ENCODE measurements at regions not wholly inside any gene's neighbourhood (a gene's known extent, or its start where the extent isn't known, plus 50 kb on each side); places are given as distances from the start of the nearest gene placed in this dataset.

DNA sequence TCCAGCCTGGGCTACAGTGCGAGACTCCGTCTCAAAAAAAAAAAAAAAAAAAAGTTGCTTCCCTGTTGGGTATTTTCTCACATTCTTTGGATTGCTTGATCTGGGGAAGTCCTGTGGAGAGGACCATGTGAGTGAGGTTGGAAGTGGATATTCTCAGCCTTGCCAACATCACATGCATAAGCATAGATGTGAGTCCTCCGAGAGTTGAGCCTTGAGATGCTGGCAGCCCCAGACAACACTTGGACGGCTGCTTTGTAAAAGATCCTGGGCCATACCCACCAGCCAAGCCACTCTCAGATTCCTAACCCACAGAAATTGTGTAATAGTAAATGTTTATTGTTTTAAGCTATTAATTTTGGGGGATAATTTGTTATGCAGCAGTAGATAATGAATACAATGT lies 1570.0 kb upstream of the GOT2 start:
- Mint-ChIP-seq H3K27me3 (ENCODE audit: insufficient read depth) (no peaks in the 10 kb centered on the region), H3K4me3 (no peak overlapping the region), H3K27ac (no peak overlapping the region), H3K4me1 (ENCODE audit: low read depth) (no peaks in the 10 kb centered on the region), H3K36me3 (ENCODE audit: low read depth) (no peaks in the 10 kb centered on the region), H3K9me3 (peaks cover 9% of the 10 kb centered on the region)
- intact Hi-C loops (cut with micrococcal nuclease): no loop called here
- DNase-seq (ENCODE audit: low spot score): no peak

DNA sequence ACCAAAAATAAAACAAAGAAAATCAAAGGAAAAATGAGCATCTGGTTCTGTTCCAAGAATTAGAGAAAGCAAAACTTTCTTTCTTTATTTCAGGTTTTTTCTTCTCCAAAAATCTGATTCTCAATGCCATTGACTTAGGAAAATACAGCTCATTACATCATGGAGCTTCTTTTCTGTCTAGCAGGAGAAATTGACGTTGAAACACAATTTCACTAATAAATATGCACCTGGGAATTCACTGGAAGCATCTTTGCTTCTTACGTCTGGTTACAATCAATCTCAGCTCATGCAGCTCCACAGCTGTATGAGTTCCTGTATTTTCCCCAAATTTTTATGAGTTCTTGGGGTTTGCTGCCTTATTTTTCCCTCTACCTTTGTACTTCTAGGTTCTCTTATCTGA lies 1568.6 kb upstream of the GOT2 start:
- no peaks in the 10 kb centered on the region for H3K4me1 Mint-ChIP-seq (ENCODE audit: low read depth)
- H3K4me3 Mint-ChIP-seq: no peak overlapping the region
- DNase-seq (ENCODE audit: low spot score): no peak
- no peak overlapping the region for H3K27ac Mint-ChIP-seq
- intact Hi-C loops (cut with micrococcal nuclease): no loop called here
- H3K36me3 Mint-ChIP-seq (ENCODE audit: low read depth): no peaks in the 10 kb centered on the region
- H3K9me3 Mint-ChIP-seq: peaks cover 9% of the 10 kb centered on the region
- H3K27me3 Mint-ChIP-seq (ENCODE audit: insufficient read depth): no peaks in the 10 kb centered on the region

DNA sequence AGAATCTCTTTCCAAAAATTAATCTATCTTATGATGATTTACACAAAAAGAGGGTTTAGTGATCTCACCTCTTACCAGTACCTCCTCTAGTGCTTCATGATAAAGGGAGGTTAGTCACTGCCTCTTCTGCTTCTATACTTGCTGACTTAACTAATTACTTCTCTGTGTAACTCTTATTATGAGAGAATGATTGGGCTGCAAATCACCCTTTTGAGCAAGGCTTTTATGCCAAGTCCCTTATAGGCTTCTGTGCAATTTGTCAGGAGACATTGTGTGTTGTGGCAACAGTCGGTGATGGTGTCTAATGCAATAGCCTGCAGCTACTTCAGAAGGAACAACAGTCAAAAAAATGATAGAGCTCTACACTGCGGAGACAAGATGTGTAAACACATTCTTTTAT lies 1568.1 kb upstream of the GOT2 start:
- no peaks in the 10 kb centered on the region for H3K27me3 Mint-ChIP-seq (ENCODE audit: insufficient read depth)
- no peaks in the 10 kb centered on the region for H3K36me3 Mint-ChIP-seq (ENCODE audit: low read depth)
- no peak for DNase-seq (ENCODE audit: low spot score)
- no peak overlapping the region for H3K27ac Mint-ChIP-seq
- no peak overlapping the region for H3K4me3 Mint-ChIP-seq
- peaks cover 9% of the 10 kb centered on the region for H3K9me3 Mint-ChIP-seq
- intact Hi-C loops (cut with micrococcal nuclease): no loop called here
- no peaks in the 10 kb centered on the region for H3K4me1 Mint-ChIP-seq (ENCODE audit: low read depth)

DNA sequence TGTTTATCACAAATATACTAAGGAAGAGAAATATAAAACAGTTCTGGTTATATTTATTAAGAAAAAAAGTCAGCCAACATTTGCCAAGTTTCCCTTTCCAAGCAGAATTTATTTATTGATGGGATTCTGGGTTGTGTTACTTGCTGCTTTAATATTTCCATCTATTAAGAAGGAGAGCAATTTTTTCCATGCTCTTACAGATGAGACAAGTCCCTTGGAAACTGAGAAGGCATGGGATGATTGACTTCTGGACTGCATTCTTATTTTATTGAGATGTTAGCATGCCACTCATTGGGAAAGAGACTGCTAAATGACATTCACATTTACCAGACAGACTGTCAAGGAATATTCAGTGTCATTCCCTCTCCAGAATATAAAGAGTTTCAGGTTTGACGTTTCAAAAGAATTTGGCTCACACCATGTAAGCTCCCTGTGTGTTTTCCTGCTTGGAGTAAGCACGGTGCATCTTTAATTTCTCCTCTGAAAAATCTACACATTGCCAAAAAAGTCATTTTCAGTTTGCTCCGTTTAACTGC lies 1565.2 kb upstream of the GOT2 start:
- no peaks in the 10 kb centered on the region for H3K4me1 Mint-ChIP-seq (ENCODE audit: low read depth)
- no peak for DNase-seq (ENCODE audit: low spot score)
- no peak overlapping the region for H3K27ac Mint-ChIP-seq
- H3K4me3 Mint-ChIP-seq: no peak overlapping the region
- intact Hi-C loops (cut with micrococcal nuclease): no loop called here
- H3K36me3 Mint-ChIP-seq (ENCODE audit: low read depth): no peaks in the 10 kb centered on the region
- peaks cover 6% of the 10 kb centered on the region for H3K9me3 Mint-ChIP-seq
- no peaks in the 10 kb centered on the region for H3K27me3 Mint-ChIP-seq (ENCODE audit: insufficient read depth)

DNA sequence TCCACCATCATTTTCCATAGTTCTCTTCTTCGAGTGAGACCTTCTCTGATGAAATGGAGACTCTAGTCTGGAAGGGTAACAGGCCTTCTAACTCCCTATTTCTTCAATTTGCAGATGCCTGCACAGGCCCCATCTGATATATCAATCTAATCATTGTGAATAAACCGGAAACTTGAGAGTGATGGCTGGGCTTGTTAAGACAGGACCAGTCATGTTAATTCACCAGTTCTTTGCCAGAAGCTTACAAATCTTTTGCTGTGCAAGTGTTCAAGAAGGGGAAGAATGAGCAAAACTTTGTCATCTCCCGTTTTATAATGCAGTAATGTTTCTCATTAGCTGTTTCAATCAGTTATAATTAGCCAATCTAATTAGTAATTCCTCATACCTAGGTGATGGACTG lies 1561.3 kb upstream of the GOT2 start:
- Mint-ChIP-seq H3K9me3 (no peaks in the 10 kb centered on the region), H3K4me1 (ENCODE audit: low read depth) (no peaks in the 10 kb centered on the region), H3K27me3 (ENCODE audit: insufficient read depth) (no peaks in the 10 kb centered on the region), H3K27ac (no peak overlapping the region), H3K36me3 (ENCODE audit: low read depth) (no peaks in the 10 kb centered on the region), H3K4me3 (no peak overlapping the region)
- no peak for DNase-seq (ENCODE audit: low spot score)
- intact Hi-C loops (cut with micrococcal nuclease): no loop called here

DNA sequence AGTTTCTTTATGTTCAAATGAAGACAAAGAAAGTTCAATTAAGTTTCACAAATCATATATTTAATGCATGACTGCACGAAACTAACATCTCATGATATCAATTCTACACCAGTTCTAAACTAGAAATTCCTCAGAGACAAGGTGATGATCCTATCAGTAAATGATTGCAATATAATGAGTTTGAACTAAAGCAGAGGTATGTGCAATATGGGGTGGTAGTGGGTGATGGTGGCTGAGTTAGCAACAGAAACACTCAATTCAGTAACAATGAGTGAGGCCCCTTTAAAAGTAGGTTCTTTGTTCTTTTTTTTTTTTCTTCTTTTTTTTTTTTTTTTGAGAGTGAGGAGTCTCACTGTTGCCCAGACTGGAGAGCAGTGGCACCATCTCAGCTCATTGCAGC lies 1551.7 kb upstream of the GOT2 start:
- no peak overlapping the region for H3K4me3 Mint-ChIP-seq
- no peaks in the 10 kb centered on the region for H3K27me3 Mint-ChIP-seq (ENCODE audit: insufficient read depth)
- no peaks in the 10 kb centered on the region for H3K9me3 Mint-ChIP-seq
- H3K27ac Mint-ChIP-seq: no peak overlapping the region
- no peaks in the 10 kb centered on the region for H3K4me1 Mint-ChIP-seq (ENCODE audit: low read depth)
- no peak for DNase-seq (ENCODE audit: low spot score)
- intact Hi-C loops (cut with micrococcal nuclease): no loop called here
- H3K36me3 Mint-ChIP-seq (ENCODE audit: low read depth): no peaks in the 10 kb centered on the region

DNA sequence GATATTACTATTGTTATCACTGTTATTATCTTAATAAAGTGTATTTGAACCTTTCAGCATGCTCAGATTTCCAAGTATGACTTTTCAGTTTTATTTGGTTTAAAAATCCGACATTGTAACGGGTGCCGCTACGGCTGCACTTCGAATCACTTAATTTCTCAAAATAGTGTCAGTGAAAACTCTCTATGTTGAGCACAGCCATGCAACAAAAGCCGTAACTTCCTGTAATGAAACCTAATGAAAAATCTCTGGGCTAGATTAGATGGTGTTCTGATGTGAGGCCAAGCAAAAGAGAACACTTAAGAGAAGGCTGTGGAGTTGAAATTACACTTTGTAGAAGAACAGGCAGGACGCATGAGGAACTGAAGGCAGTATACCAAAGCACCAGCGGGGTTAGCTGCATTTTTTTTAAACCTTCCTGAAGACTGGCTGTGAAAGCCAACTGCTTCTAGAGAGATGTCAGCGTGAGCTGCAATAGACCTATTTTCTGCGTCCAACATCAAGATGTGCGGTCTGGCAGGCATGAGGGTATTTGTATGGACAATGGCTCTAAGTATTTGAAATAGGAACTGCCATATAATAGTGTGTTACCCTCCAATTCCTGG lies 1545.0 kb upstream of the GOT2 start:
- H3K27me3 Mint-ChIP-seq (ENCODE audit: insufficient read depth): no peaks in the 10 kb centered on the region
- H3K4me3 Mint-ChIP-seq: no peak overlapping the region
- H3K27ac Mint-ChIP-seq: no peak overlapping the region

DNA sequence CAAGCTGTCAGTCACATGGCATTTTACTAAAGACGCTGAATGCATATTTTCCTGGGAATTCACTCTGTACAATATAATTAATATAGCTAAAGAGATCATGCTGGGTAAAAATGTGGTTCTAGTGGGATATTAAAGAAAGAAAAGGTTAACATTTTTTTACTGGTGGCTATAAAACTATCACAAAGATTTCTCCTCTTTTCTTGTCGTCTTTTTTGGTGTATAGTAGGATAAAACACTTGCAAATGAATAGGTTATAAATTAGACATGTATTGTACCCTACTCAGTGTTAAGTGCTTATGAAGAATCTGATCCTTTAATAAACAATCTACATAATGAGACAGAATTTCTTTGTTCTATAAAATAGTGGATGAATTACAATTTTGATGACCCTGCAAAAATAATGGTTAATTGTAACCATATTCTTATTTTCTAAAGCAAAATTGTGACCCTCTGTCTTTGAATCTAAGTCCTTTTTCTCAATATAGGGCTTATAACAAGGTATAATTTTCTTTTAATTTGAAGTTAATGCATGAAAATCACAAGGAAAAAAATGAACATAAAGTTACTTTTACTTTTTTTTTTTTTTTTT lies 1540.4 kb upstream of the GOT2 start:
- Mint-ChIP-seq H3K4me3 (no peak overlapping the region), H3K4me1 (ENCODE audit: low read depth) (no peaks in the 10 kb centered on the region), H3K27me3 (ENCODE audit: insufficient read depth) (no peaks in the 10 kb centered on the region), H3K36me3 (ENCODE audit: low read depth) (no peaks in the 10 kb centered on the region), H3K27ac (no peak overlapping the region), H3K9me3 (peaks cover 11% of the 10 kb centered on the region)
- intact Hi-C loops (cut with micrococcal nuclease): no loop called here
- DNase-seq (ENCODE audit: low spot score): no peak

More for the DNA sequence above, 1545.0 kb upstream of the GOT2 start:
- no peak for DNase-seq (ENCODE audit: low spot score)
- no peaks in the 10 kb centered on the region for H3K36me3 Mint-ChIP-seq (ENCODE audit: low read depth)
- H3K9me3 Mint-ChIP-seq: peaks cover 12% of the 10 kb centered on the region
- intact Hi-C loops (cut with micrococcal nuclease): no loop called here
- no peaks in the 10 kb centered on the region for H3K4me1 Mint-ChIP-seq (ENCODE audit: low read depth)

DNA sequence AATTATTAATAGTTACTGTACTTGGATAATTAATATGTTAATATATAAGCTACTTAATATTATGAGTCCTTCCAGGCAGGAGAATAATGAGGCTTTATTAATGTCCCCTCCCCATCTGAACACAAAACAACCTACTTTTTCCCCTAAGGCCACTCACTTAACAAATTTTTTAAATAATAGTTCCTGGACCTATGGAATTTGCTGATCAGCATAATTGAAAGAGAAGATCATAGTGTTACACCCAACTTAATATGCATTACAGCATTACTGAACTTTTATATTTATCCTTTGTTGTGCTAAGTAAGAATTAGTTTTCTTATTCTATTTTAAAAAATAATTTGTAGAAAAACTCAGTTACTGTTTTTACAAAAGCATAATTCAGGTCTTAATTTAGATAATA lies 1537.7 kb upstream of the GOT2 start:
- Mint-ChIP-seq H3K27ac (no peak overlapping the region), H3K4me1 (ENCODE audit: low read depth) (no peaks in the 10 kb centered on the region), H3K4me3 (no peak overlapping the region), H3K9me3 (peaks cover 6% of the 10 kb centered on the region), H3K36me3 (ENCODE audit: low read depth) (no peaks in the 10 kb centered on the region), H3K27me3 (ENCODE audit: insufficient read depth) (no peaks in the 10 kb centered on the region)
- DNase-seq (ENCODE audit: low spot score): no peak
- intact Hi-C loops (cut with micrococcal nuclease): no loop called here

DNA sequence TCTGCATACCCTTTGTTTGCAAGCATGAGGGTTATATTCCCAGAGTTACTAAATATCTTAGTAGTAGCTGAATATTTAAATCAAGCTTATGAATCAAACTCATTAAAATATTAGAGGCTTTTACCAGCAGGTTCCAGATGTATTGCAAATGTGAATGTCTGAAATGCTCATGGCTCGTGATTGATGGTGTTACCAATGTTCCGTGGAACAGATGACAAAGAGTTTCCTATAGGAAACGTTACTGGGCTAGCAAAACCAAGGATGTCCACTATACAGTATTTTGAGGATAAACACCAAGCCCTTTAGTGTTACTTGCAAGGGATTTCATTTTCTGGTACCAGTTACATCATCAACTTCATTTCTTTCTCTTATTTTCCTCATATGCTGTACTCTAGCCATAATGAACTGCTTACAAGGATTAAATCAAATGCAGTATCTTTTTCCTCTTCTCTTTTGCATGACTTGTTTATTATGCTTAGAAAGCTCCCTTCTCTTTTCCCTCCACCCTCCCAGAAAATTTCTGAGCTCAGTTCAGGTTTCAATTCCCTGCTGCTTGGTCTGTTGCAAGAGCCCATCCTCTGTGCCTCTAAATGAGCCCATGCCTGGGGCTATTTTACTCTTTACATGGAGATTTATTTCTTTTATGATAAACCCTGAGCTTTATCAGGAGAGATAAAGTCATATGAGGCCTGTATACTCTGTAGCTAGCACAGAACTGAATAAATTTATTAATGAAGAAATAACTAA lies 1537.1 kb upstream of the GOT2 start:
- Mint-ChIP-seq H3K4me1 (ENCODE audit: low read depth) (no peaks in the 10 kb centered on the region), H3K27ac (no peak overlapping the region), H3K27me3 (ENCODE audit: insufficient read depth) (no peaks in the 10 kb centered on the region), H3K4me3 (no peak overlapping the region), H3K9me3 (peaks cover 8% of the 10 kb centered on the region), H3K36me3 (ENCODE audit: low read depth) (no peaks in the 10 kb centered on the region)
- DNase-seq (ENCODE audit: low spot score): no peak
- intact Hi-C loops (cut with micrococcal nuclease): no loop called here

DNA sequence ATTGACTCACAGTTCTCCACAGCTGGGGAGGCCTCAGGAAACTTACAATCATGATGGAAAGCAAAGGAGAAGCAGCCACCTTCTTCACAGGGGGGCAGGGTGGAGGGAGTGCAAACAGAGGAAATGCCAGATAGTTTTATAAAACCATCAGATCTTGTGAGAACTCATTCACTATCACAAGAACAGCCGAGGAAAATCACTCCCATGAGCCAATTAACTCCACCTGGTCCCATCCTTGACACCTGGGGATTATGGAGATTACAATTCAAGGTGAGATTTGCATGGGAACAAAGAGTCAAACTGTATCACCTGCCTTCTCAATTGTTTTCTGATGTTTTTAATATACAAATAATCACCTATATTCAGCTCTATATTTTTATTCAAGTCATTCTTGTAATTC lies 1527.3 kb upstream of the GOT2 start:
- DNase-seq (ENCODE audit: low spot score): no peak
- H3K27ac Mint-ChIP-seq: no peak overlapping the region
- no peaks in the 10 kb centered on the region for H3K4me1 Mint-ChIP-seq (ENCODE audit: low read depth)
- peaks cover 4% of the 10 kb centered on the region for H3K9me3 Mint-ChIP-seq
- H3K4me3 Mint-ChIP-seq: no peak overlapping the region
- no peaks in the 10 kb centered on the region for H3K27me3 Mint-ChIP-seq (ENCODE audit: insufficient read depth)
- no peaks in the 10 kb centered on the region for H3K36me3 Mint-ChIP-seq (ENCODE audit: low read depth)
- intact Hi-C loops (cut with micrococcal nuclease): no loop called here

DNA sequence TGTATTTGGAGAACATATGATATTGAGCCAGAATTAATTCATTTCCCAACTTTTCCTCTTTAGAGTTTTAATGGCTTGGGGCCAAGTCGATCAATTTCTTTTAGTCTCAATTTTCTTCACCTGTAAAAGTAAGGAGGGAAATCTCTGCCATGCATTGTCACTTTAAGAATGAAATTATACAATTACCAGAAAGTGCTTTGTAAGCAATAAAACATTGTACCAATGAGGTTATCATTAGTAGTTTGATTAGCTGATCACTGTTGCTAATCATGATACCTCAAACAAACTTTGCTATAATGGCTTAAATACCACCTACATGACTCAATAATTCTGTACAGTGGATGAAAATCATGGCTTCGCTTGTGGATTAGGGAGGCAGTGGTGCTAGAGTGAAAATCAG lies 1525.8 kb upstream of the GOT2 start:
- H3K9me3 Mint-ChIP-seq: no peaks in the 10 kb centered on the region
- no peaks in the 10 kb centered on the region for H3K27me3 Mint-ChIP-seq (ENCODE audit: insufficient read depth)
- DNase-seq (ENCODE audit: low spot score): no peak
- no peak overlapping the region for H3K27ac Mint-ChIP-seq
- H3K4me1 Mint-ChIP-seq (ENCODE audit: low read depth): no peaks in the 10 kb centered on the region
- no peaks in the 10 kb centered on the region for H3K36me3 Mint-ChIP-seq (ENCODE audit: low read depth)
- intact Hi-C loops (cut with micrococcal nuclease): no loop called here
- no peak overlapping the region for H3K4me3 Mint-ChIP-seq

DNA sequence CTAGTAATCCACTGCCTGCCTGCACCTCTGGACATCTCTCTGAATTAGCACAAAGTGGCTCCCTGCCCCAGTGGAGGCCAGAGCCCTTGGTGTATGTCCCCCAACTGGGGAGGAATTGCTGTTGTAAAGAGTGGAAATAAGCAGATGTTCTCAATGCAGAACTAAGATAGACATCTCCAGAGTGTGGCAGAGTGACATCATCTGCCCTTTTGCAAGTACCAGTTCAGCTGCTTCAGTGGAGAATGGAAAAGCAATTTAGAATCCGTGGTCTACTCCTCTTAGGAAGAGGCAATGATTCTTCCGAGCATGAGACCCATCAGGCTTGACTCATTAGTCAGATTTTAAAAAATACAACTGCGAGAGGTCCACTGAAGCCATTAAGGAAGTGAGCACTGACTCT lies 1512.0 kb upstream of the GOT2 start:
- no peak overlapping the region for H3K27ac Mint-ChIP-seq
- H3K36me3 Mint-ChIP-seq (ENCODE audit: low read depth): no peaks in the 10 kb centered on the region
- no peaks in the 10 kb centered on the region for H3K27me3 Mint-ChIP-seq (ENCODE audit: insufficient read depth)
- DNase-seq (ENCODE audit: low spot score): no peak
- H3K9me3 Mint-ChIP-seq: peaks cover 3% of the 10 kb centered on the region
- H3K4me3 Mint-ChIP-seq: no peak overlapping the region
- intact Hi-C loops (cut with micrococcal nuclease): no loop called here
- H3K4me1 Mint-ChIP-seq (ENCODE audit: low read depth): no peaks in the 10 kb centered on the region
